ENCODE measurements at regions not wholly inside any gene's neighbourhood (a gene's known extent, or its start where the extent isn't known, plus 50 kb on each side); places are given as distances from the start of the nearest gene placed in this dataset.

DNA sequence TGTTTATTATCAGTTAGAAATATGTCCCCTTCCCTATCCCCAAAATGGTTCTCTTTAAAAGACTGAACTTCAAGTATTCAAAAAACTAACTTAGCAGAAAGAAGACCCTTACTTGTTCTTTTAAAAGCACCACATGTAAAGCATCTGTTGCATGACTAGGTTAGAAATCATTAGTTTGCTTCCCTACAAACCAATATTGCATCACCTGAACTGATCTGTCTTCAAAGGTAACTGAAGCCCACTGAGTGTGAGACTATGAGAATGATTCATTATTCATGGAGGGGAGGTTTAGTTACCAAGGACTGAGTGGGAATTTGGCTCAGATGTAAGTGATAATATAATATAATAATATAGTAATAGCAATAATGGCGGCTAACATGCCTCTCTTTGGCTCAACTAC lies 231.7 kb downstream of the SPRY1 start:
- no peak for DNase-seq
- Histone ChIP-seq H4K20me1 (ENCODE audit: control insufficient read depth, insufficient read depth, low read length, poor library complexity, severe bottlenecking) (no peaks in the 10 kb centered on the region), H3K27me3 (replicated peaks in 1 of 4; ENCODE audit: control extremely low read depth in 1 of 4, control insufficient read depth in 3 of 4, insufficient read depth in 4 of 4, low read length in 3 of 4) (no peaks in the 10 kb centered on the region), H3K79me2 (ENCODE audit: control insufficient read depth, insufficient read depth, low read length) (no peaks in the 10 kb centered on the region), H3K27ac (ENCODE audit: low read length in 2 of 2) (no peak overlapping the region), H3K4me1 (ENCODE audit: control insufficient read depth in 2 of 2, insufficient read depth in 2 of 2, low read length in 2 of 2) (no peaks in the 10 kb centered on the region), H3K9ac (ENCODE audit: low read length) (no peak overlapping the region), H3K4me3 (ENCODE audit: control extremely low read depth in 1 of 5, extremely low read depth in 1 of 5, insufficient read depth in 1 of 5, low read depth in 2 of 5, low read length in 4 of 5) (no peak overlapping the region), H3K4me2 (replicated peaks; ENCODE audit: low read depth, low read length, poor library complexity, severe bottlenecking) (no peak overlapping the region), H2AFZ (ENCODE audit: insufficient read depth, low read depth, low read length, poor library complexity, severe bottlenecking) (no peak overlapping the region), H3K9me3 (ENCODE audit: control extremely low read depth in 1 of 3, control insufficient read depth in 2 of 3, insufficient read depth in 1 of 3, low read length in 2 of 3) (peaks cover 0 to 2% (median 0%) of the 10 kb centered on the region in 3 donors), H3K36me3 (replicated peaks in 1 of 2; ENCODE audit: control extremely low read depth in 1 of 2, control insufficient read depth in 1 of 2, extremely low read depth in 1 of 2, insufficient read depth in 2 of 2, low read length in 1 of 2) (no peaks in the 10 kb centered on the region)
- intact Hi-C loops (cut with micrococcal nuclease) = no loop called here
- POLR2A ChIA-PET = no interaction called here
- no peak for ATAC-seq (ENCODE audit: low read depth)
- H3K4me3 Mint-ChIP-seq = no peak overlapping the region
- no peak for TF ChIP-seq EZH2 (IDR thresholded peaks at IDR 0.05; ENCODE audit: borderline replicate concordance, insufficient read depth, low read depth, low read length, poor library complexity, severe bottlenecking)
- TF ChIP-seq, protein P1, sequence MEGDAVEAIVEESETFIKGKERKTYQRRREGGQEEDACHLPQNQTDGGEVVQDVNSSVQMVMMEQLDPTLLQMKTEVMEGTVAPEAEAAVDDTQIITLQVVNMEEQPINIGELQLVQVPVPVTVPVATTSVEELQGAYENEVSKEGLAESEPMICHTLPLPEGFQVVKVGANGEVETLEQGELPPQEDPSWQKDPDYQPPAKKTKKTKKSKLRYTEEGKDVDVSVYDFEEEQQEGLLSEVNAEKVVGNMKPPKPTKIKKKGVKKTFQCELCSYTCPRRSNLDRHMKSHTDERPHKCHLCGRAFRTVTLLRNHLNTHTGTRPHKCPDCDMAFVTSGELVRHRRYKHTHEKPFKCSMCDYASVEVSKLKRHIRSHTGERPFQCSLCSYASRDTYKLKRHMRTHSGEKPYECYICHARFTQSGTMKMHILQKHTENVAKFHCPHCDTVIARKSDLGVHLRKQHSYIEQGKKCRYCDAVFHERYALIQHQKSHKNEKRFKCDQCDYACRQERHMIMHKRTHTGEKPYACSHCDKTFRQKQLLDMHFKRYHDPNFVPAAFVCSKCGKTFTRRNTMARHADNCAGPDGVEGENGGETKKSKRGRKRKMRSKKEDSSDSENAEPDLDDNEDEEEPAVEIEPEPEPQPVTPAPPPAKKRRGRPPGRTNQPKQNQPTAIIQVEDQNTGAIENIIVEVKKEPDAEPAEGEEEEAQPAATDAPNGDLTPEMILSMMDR (IDR thresholded peaks at IDR 0.05) = no peak
- no CpG with 5 or more reads among the region's 1 CpG for WGBS (ENCODE audit: insufficient coverage)
- peaks cover 9% of the 10 kb centered on the region for H3K27me3 Mint-ChIP-seq
- H3K27ac Mint-ChIP-seq = no peak overlapping the region
- CTCF ChIA-PET = no interaction called here
- H3K9me3 Mint-ChIP-seq (ENCODE audit: insufficient read depth) = no peaks in the 10 kb centered on the region
- no peaks in the 10 kb centered on the region for H3K4me1 Mint-ChIP-seq

DNA sequence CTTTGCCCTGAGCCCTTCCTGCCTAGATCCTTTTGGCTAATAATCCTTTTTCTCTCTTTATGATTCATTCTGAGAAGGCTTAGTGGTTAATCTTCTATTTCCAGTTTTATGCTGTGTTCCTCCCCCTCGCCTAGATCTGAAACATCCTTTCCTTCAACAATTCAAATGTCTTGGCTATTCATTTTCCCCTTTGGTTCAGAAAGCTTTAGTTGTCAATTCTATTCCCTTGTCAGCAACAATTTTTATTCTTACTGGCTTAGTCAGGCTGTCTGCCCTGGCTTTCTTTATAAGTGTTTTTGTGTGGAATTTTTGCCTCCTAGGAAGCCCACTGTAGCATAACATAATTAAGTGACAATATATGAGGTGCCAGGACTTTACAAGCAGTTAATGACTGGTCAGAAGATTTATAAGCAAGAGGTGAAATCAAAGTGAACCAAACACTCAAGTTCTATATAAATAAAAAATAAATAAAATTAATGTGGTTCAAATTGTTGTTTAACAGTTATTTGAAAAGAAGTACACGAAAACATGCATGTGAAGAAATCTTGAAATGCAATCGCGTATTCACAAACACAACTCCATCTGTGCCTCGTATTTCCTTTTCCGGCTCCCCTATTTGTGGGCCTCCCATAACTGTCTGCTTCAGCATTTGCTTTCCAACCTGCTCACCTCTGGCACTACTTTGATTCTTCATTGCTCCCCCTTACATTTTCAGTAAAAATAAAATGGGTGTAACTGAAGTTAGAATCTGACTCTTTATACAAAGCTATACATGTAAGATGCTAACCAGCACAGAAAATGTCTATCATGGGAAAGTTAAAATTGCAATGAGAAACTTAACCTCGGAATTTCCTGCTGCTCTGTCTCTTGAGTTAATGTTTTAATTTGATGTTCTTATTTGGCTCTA lies 235.4 kb downstream of the SPRY1 start:
- Histone ChIP-seq H3K4me2 (replicated peaks; ENCODE audit: low read depth, low read length, poor library complexity, severe bottlenecking) (no peak overlapping the region), H3K9ac (ENCODE audit: low read length) (no peak overlapping the region), H2AFZ (ENCODE audit: insufficient read depth, low read depth, low read length, poor library complexity, severe bottlenecking) (no peak overlapping the region), H4K20me1 (ENCODE audit: control insufficient read depth, insufficient read depth, low read length, poor library complexity, severe bottlenecking) (no peaks in the 10 kb centered on the region), H3K9me3 (ENCODE audit: control extremely low read depth in 1 of 3, control insufficient read depth in 2 of 3, insufficient read depth in 1 of 3, low read length in 2 of 3) (peaks cover 0 to 2% (median 0%) of the 10 kb centered on the region in 3 donors), H3K27ac (ENCODE audit: low read length in 2 of 2) (no peak overlapping the region), H3K36me3 (replicated peaks in 1 of 2; ENCODE audit: control extremely low read depth in 1 of 2, control insufficient read depth in 1 of 2, extremely low read depth in 1 of 2, insufficient read depth in 2 of 2, low read length in 1 of 2) (no peaks in the 10 kb centered on the region), H3K4me1 (ENCODE audit: control insufficient read depth in 2 of 2, insufficient read depth in 2 of 2, low read length in 2 of 2) (no peaks in the 10 kb centered on the region), H3K79me2 (ENCODE audit: control insufficient read depth, insufficient read depth, low read length) (no peaks in the 10 kb centered on the region), H3K27me3 (replicated peaks in 1 of 4; ENCODE audit: control extremely low read depth in 1 of 4, control insufficient read depth in 3 of 4, insufficient read depth in 4 of 4, low read length in 3 of 4) (no peaks in the 10 kb centered on the region), H3K4me3 (ENCODE audit: control extremely low read depth in 1 of 5, extremely low read depth in 1 of 5, insufficient read depth in 1 of 5, low read depth in 2 of 5, low read length in 4 of 5) (no peak overlapping the region)
- Mint-ChIP-seq H3K27me3 (peaks cover 4% of the 10 kb centered on the region), H3K4me3 (no peak overlapping the region), H3K9me3 (ENCODE audit: insufficient read depth) (peaks cover 7% of the 10 kb centered on the region), H3K4me1 (no peaks in the 10 kb centered on the region), H3K27ac (no peak overlapping the region)
- ChIA-PET POLR2A (no interaction called here), CTCF (no interaction called here)
- TF ChIP-seq, protein P1 (IDR thresholded peaks at IDR 0.05) = no peak
- no peak for TF ChIP-seq EZH2 (IDR thresholded peaks at IDR 0.05; ENCODE audit: borderline replicate concordance, insufficient read depth, low read depth, low read length, poor library complexity, severe bottlenecking)
- ATAC-seq (ENCODE audit: low read depth) = no peak
- DNase-seq = no peak
- intact Hi-C loops (cut with micrococcal nuclease) = no loop called here
- 59% methylated on average over 5 of the region's 7 CpGs for WGBS (ENCODE audit: insufficient coverage)

Measured in B cell (primary cell).